ENCODE measurements at regions not wholly inside any gene's neighbourhood (a gene's known extent, or its start where the extent isn't known, plus 50 kb on each side); places are given as distances from the start of the nearest gene placed in this dataset.
"Not testable (repeated sequence)": the region's sequence is repeated elsewhere in the genome, so short reads cannot be mapped to it uniquely, and the experiment has no call there.

DNA sequence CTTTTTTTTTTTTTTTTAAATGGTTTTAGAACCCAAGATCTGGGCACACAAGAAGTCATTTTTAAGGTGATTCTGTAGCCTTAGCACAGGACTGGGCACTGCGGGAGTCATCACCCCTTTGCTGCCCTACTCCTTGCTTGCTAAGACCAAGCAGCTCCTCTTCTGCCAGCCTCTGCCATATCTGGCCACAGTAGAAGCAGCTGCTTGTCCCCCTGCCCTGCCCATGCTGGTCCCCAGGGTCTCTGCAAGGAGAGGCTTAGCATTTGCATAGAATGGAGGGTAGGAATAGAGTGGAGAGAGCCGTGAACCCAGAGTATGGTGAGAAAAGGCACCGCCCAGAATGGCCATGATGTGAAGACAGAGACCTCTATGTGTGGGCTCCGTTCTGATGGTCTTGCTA lies 109.3 kb downstream of the ADRA2C start:
- DNase-seq, result no peak
- no peak overlapping the region for H3K4me3 Mint-ChIP-seq
- Histone ChIP-seq H3K9me3 (ENCODE audit: control insufficient read depth, insufficient read depth, low read length) (peaks cover 12% of the 10 kb centered on the region), H3K27me3 (ENCODE audit: control insufficient read depth, insufficient read depth, low read length) (peaks cover 70% of the 10 kb centered on the region), H3K36me3 (ENCODE audit: control insufficient read depth, insufficient read depth, low read length) (no peaks in the 10 kb centered on the region), H3K4me3 (ENCODE audit: low read length) (no peak overlapping the region), H3K27ac (ENCODE audit: low read length) (no peak overlapping the region), H3K4me1 (ENCODE audit: control insufficient read depth, insufficient read depth, low read length) (peaks cover 47% of the 10 kb centered on the region)
- TF ChIP-seq, protein P1, sequence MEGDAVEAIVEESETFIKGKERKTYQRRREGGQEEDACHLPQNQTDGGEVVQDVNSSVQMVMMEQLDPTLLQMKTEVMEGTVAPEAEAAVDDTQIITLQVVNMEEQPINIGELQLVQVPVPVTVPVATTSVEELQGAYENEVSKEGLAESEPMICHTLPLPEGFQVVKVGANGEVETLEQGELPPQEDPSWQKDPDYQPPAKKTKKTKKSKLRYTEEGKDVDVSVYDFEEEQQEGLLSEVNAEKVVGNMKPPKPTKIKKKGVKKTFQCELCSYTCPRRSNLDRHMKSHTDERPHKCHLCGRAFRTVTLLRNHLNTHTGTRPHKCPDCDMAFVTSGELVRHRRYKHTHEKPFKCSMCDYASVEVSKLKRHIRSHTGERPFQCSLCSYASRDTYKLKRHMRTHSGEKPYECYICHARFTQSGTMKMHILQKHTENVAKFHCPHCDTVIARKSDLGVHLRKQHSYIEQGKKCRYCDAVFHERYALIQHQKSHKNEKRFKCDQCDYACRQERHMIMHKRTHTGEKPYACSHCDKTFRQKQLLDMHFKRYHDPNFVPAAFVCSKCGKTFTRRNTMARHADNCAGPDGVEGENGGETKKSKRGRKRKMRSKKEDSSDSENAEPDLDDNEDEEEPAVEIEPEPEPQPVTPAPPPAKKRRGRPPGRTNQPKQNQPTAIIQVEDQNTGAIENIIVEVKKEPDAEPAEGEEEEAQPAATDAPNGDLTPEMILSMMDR (IDR thresholded peaks at IDR 0.05), result no peak
- intact Hi-C loops (cut with micrococcal nuclease), result no loop called here
- no peak for ATAC-seq
- 75% methylated on average over 4 of the region's 4 CpGs for WGBS (ENCODE audit: insufficient coverage)
- peaks cover 50% of the 10 kb centered on the region in 2 donors for H3K27me3 Mint-ChIP-seq (ENCODE audit: low read depth in 2 of 2)
- peaks cover 0 to 7% of the 10 kb centered on the region in 2 donors for H3K9me3 Mint-ChIP-seq
- peaks cover 31 to 48% of the 10 kb centered on the region in 2 donors for H3K4me1 Mint-ChIP-seq
- no peak overlapping the region for H3K27ac Mint-ChIP-seq
- peaks cover 13% of the 10 kb centered on the region for H3K36me3 Mint-ChIP-seq

DNA sequence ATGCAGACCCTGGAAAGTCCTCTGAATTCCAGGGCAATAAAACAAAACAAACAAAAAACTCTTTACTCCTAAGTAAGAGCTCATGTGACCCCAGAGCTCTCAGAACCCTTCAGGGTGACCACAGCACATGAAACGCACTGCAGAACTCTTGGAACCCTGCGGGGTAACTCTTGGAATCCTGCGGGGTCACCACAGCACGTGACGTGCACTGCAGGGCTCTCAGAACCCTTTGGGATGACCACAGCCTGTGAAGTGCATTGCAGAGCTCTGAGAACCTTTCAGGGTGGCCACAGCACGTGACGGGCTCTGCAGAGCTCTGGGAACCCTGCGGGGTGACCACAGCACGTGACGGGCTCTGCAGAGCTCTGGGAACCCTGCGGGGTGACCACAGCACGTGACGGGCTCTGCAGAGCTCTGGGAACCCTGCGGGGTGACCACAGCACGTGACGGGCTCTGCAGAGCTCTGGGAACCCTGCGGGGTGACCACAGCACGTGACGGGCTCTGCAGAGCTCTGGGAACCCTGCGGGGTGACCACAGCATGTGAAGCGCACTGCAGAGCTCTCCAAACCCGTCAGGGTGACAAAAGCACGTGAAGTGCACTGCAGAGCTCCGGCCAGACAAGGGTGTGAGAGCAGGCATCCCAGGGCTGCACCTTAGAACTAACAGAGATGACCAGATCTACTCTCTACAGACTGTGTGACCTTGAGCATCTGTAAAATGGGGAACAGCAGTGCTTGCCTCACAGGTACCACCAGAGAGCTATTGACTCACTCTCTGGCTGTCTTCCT lies 110.1 kb downstream of the ADRA2C start:
- peaks cover 13% of the 10 kb centered on the region for H3K36me3 Mint-ChIP-seq
- H3K27ac ChIP-seq (ENCODE audit: low read length); H3K4me3 ChIP-seq (ENCODE audit: low read length); H3K4me3 Mint-ChIP-seq; H3K36me3 ChIP-seq (ENCODE audit: control insufficient read depth, insufficient read depth, low read length); intact Hi-C loops (cut with micrococcal nuclease); H3K27ac Mint-ChIP-seq; H3K9me3 Mint-ChIP-seq; ATAC-seq: not testable (repeated sequence)
- WGBS (ENCODE audit: insufficient coverage), result 83% methylated on average over 15 of the region's 24 CpGs
- Histone ChIP-seq H3K4me1 (ENCODE audit: control insufficient read depth, insufficient read depth, low read length) (peaks cover 51% of the 10 kb centered on the region), H3K27me3 (ENCODE audit: control insufficient read depth, insufficient read depth, low read length) (peaks cover 67% of the 10 kb centered on the region), H3K9me3 (ENCODE audit: control insufficient read depth, insufficient read depth, low read length) (peaks cover 12% of the 10 kb centered on the region)
- DNase-seq, result peak in 1 of 2 donors; percentile 6
- H3K27me3 Mint-ChIP-seq (ENCODE audit: low read depth in 2 of 2), result peaks cover 45 to 47% of the 10 kb centered on the region in 2 donors
- peaks cover 35 to 44% of the 10 kb centered on the region in 2 donors for H3K4me1 Mint-ChIP-seq

DNA sequence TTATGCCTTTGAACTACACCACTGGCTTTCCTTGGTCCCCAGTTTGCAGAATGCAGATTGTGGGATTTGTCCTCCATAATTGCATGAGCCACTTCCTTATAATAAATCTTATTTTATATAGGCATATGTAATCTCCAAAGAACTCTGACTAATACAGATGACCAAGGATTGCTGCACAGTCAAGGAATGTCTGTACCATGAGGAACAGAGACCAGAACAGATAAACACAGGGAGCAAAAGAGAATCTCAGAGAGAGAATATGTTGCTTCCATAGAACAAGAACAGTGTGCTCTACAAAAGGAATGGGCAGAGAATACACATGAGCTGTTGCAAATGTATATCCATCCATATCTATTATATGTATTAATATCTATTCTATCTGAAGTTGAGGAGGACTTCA lies 111.1 kb downstream of the ADRA2C start:
- peaks cover 59% of the 10 kb centered on the region for H3K27me3 ChIP-seq (ENCODE audit: control insufficient read depth, insufficient read depth, low read length)

DNA sequence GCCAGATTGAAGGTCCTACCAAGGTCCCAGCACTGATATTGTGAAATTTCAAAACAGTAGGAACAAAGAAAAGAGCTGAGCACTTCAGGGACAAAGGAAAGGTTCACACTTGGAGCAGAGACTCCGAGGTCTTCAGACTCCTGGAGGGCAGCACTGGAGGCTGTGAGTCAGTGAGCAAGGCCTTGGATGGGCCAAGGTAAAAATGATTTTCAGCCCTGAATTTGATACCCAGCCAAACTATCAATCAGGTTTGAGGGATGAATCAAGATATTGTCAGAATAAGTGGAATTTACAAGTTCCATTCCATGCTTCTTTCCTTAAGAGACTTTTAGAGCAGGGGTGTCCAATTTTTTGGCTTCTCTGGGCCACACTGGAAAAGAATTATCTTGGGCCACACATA lies 111.7 kb downstream of the ADRA2C start:
- H3K9me3 ChIP-seq (ENCODE audit: control insufficient read depth, insufficient read depth, low read length), result peaks cover 12% of the 10 kb centered on the region
- peaks cover 53% of the 10 kb centered on the region for H3K27me3 ChIP-seq (ENCODE audit: control insufficient read depth, insufficient read depth, low read length)
- Mint-ChIP-seq H3K27me3 (ENCODE audit: low read depth in 2 of 2) (peaks cover 37 to 52% of the 10 kb centered on the region in 2 donors), H3K9me3 (peaks cover 0 to 7% of the 10 kb centered on the region in 2 donors), H3K4me1 (peaks cover 35 to 39% of the 10 kb centered on the region in 2 donors), H3K36me3 (peaks cover 13% of the 10 kb centered on the region), H3K27ac (no peak overlapping the region), H3K4me3 (peak overlapping the region; percentile 82)
- WGBS (ENCODE audit: insufficient coverage), result 89% methylated on average over 1 of the region's 1 CpG
- ATAC-seq, result no peak
- no peak for DNase-seq
- TF ChIP-seq, protein P1 (IDR thresholded peaks at IDR 0.05), result no peak
- no peak overlapping the region for H3K27ac ChIP-seq (ENCODE audit: low read length)
- intact Hi-C loops (cut with micrococcal nuclease), result no loop called here
- H3K36me3 ChIP-seq (ENCODE audit: control insufficient read depth, insufficient read depth, low read length), result no peaks in the 10 kb centered on the region
- H3K4me1 ChIP-seq (ENCODE audit: control insufficient read depth, insufficient read depth, low read length), result peaks cover 40% of the 10 kb centered on the region
- H3K4me3 ChIP-seq (ENCODE audit: low read length), result no peak overlapping the region

More for the DNA sequence above, 111.1 kb downstream of the ADRA2C start:
- H3K4me1 Mint-ChIP-seq, result peaks cover 35 to 42% of the 10 kb centered on the region in 2 donors
- ATAC-seq, result no peak
- peaks cover 13% of the 10 kb centered on the region for H3K36me3 Mint-ChIP-seq
- peaks cover 0 to 7% of the 10 kb centered on the region in 2 donors for H3K9me3 Mint-ChIP-seq
- intact Hi-C loops (cut with micrococcal nuclease), result no loop called here
- peaks cover 12% of the 10 kb centered on the region for H3K9me3 ChIP-seq (ENCODE audit: control insufficient read depth, insufficient read depth, low read length)
- H3K36me3 ChIP-seq (ENCODE audit: control insufficient read depth, insufficient read depth, low read length), result no peaks in the 10 kb centered on the region
- TF ChIP-seq, protein P1 (IDR thresholded peaks at IDR 0.05), result no peak
- peaks cover 41 to 52% of the 10 kb centered on the region in 2 donors for H3K27me3 Mint-ChIP-seq (ENCODE audit: low read depth in 2 of 2)
- H3K4me3 ChIP-seq (ENCODE audit: low read length), result no peak overlapping the region
- H3K27ac ChIP-seq (ENCODE audit: low read length), result no peak overlapping the region
- no peak overlapping the region for H3K27ac Mint-ChIP-seq
- peaks cover 43% of the 10 kb centered on the region for H3K4me1 ChIP-seq (ENCODE audit: control insufficient read depth, insufficient read depth, low read length)
- no peak for DNase-seq
- H3K4me3 Mint-ChIP-seq, result peak overlapping the region; percentile 13
